H1 (cell line): ENCODE measurements at regions not wholly inside any gene's neighbourhood (a gene's known extent, or its start where the extent isn't known, plus 50 kb on each side); places are given as distances from the start of the nearest gene placed in this dataset.

Experiments
- CTCF ChIA-PET: fragments of 300-600 bp; sonication (Branson Sonifier 250); formaldehyde crosslinking; loops from one replicate; lab custom pipeline; 2021; ENCODE audit not compliant: partially characterized antibody; lab: Charles Lee
- POLR2A ChIA-PET: fragments of 300-600 bp; sonication (Branson Sonifier 250); formaldehyde crosslinking; loops from one replicate; lab custom pipeline; 2021; ENCODE audit warnings: inconsistent platforms; ENCODE audit not compliant: partially characterized antibody; lab: Charles Lee
- DNase-seq, 2 experiments: peaks; one replicate each; pipeline versions ENCODE4 v3.0.0 to v3.0.0-alpha.2; 2010 to 2022; ENCODE audit warnings: low spot score in 2 of 2, low read depth in 1 of 2, mixed read lengths in 1 of 2
- FAIRE-seq: peaks from 2 replicates; lab custom pipeline; 2011; peaks lifted over from hg19 to GRCh38; lab: Jason Lieb, UNC
- H2AFZ ChIP-seq: 2 replicates; pipeline ENCODE4 v1.8.1; 2012; ENCODE audit warnings: low read length, inconsistent platforms
- H2AK5ac ChIP-seq: 2 replicates; pipeline ENCODE4 v1.6.1; 2013; ENCODE audit warnings: low read depth, low read length
- H2BK120ac ChIP-seq: replicated peaks from 2 replicates; pipeline ENCODE3; 2013; ENCODE audit warnings: low read depth, low read length, inconsistent platforms
- H2BK12ac ChIP-seq: 2 replicates; pipeline ENCODE4 v1.6.1; 2013; ENCODE audit warnings: low read depth, low read length
- H2BK15ac ChIP-seq: 2 replicates; pipeline ENCODE4 v1.6.1; 2013; ENCODE audit warnings: low read length
- H2BK20ac ChIP-seq: 2 replicates; pipeline ENCODE4 v1.6.1; 2013; ENCODE audit warnings: low read length
- H2BK5ac ChIP-seq: 2 replicates; pipeline ENCODE4 v1.6.1; 2013; ENCODE audit warnings: low read depth, low read length
- H3K14ac ChIP-seq: 2 replicates; pipeline ENCODE4 v1.6.1; 2013; ENCODE audit warnings: inconsistent platforms; ENCODE audit not compliant: insufficient read length
- H3K18ac ChIP-seq: 2 replicates; pipeline ENCODE4 v1.6.1; 2013; ENCODE audit warnings: low read length; ENCODE audit errors: extremely low read depth
- H3K23ac ChIP-seq: 2 replicates; pipeline ENCODE4 v1.6.1; 2013; ENCODE audit warnings: inconsistent platforms; ENCODE audit not compliant: insufficient read length
- H3K23me2 ChIP-seq: 2 replicates; pipeline ENCODE4 v1.6.1; 2013; ENCODE audit warnings: low read depth, low read length
- H3K27ac ChIP-seq: 2 replicates; pipeline ENCODE4 v1.6.1; 2011; ENCODE audit warnings: low read depth, low read length, inconsistent platforms
- H3K27me3 ChIP-seq, 4 experiments: replicated peaks in 1 of 4; 1 replicate in 1 of 4; 2 replicates in 3 of 4; pipeline versions ENCODE4 v1.6.1 to v1.8.1; 2011 to 2013; ENCODE audit warnings: low read length in 3 of 4, mild to moderate bottlenecking in 3 of 4, inconsistent platforms in 2 of 4, mixed read lengths in 2 of 4, moderate library complexity in 1 of 4; ENCODE audit not compliant: control insufficient read depth in 3 of 4, insufficient read depth in 3 of 4; ENCODE audit errors: extremely low read depth in 1 of 4
- H3K36me3 ChIP-seq, 4 experiments: 2 replicates each; pipeline versions ENCODE4 v1.6.1 to v1.8.1; 2011 to 2013; ENCODE audit warnings: mild to moderate bottlenecking in 4 of 4, low read length in 3 of 4, moderate library complexity in 2 of 4, control low read depth in 1 of 4, inconsistent platforms in 1 of 4; ENCODE audit not compliant: insufficient read depth in 4 of 4, control insufficient read depth in 2 of 4
- H3K4ac ChIP-seq: replicated peaks from 2 replicates; pipeline ENCODE3; 2013; ENCODE audit warnings: low read length, low read depth, mixed read lengths, inconsistent platforms; ENCODE audit not compliant: insufficient read length
- H3K4me1 ChIP-seq, 4 experiments: replicated peaks in 1 of 4; 1 replicate in 1 of 4; 2 replicates in 3 of 4; pipeline versions ENCODE4 v1.6.1 to v1.8.1; 2011 to 2013; ENCODE audit warnings: low read length in 3 of 4, inconsistent platforms in 2 of 4, mixed read lengths in 1 of 4; ENCODE audit not compliant: insufficient read depth in 4 of 4, control insufficient read depth in 3 of 4
- H3K4me2 ChIP-seq, 2 experiments: 2 replicates each; pipeline versions ENCODE4 v1.6.1 to v1.8.1; 2011 to 2013; ENCODE audit warnings: low read depth in 2 of 2, low read length in 2 of 2, control low read depth in 1 of 2, inconsistent platforms in 1 of 2, mild to moderate bottlenecking in 1 of 2; ENCODE audit not compliant: insufficient read depth in 1 of 2
- H3K4me3 ChIP-seq, 4 experiments: fragments of 200-600, 300-600 bp in 1 of 4; sonication (generic), shearing (Covaris generic), sonication (Bioruptor Twin) in 1 of 4; 2 replicates each; pipeline versions ENCODE4 v1.5.1 to v1.8.1; 2011 to 2016; ENCODE audit warnings: low read length in 4 of 4, low read depth in 3 of 4, control low read depth in 2 of 4, inconsistent platforms in 2 of 4, mild to moderate bottlenecking in 2 of 4, mixed read lengths in 1 of 4, moderate library complexity in 1 of 4; ENCODE audit not compliant: insufficient read depth in 2 of 4; ENCODE audit errors: extremely low read depth in 1 of 4
- H3K56ac ChIP-seq: replicated peaks from 2 replicates; pipeline ENCODE3; 2013; ENCODE audit warnings: low read depth, mild to moderate bottlenecking, mixed read lengths, low read length, inconsistent platforms; ENCODE audit not compliant: insufficient read length
- H3K79me1 ChIP-seq: 2 replicates; pipeline ENCODE4 v1.6.1; 2013; ENCODE audit warnings: low read depth, low read length, control low read depth
- H3K79me2 ChIP-seq, 2 experiments: 2 replicates each; pipeline versions ENCODE4 v1.6.1 to v1.8.1; 2012 to 2013; ENCODE audit warnings: low read length in 2 of 2, mild to moderate bottlenecking in 2 of 2, inconsistent platforms in 1 of 2; ENCODE audit not compliant: insufficient read depth in 2 of 2, control insufficient read depth in 1 of 2
- H3K9ac ChIP-seq, 4 experiments: replicated peaks in 1 of 4; 1 replicate in 1 of 4; 2 replicates in 3 of 4; pipeline versions ENCODE4 v1.6.1 to v1.8.1; 2011 to 2013; ENCODE audit warnings: low read depth in 3 of 4, low read length in 3 of 4, control low read depth in 2 of 4, mild to moderate bottlenecking in 2 of 4, moderate library complexity in 2 of 4, inconsistent platforms in 1 of 4; ENCODE audit errors: extremely low read depth in 1 of 4
- H3K9me3 ChIP-seq, 2 experiments: 2 replicates each; pipeline versions ENCODE4 v1.6.1 to v1.8.1; 2012 to 2013; ENCODE audit warnings: mild to moderate bottlenecking in 2 of 2, moderate library complexity in 2 of 2, control low read depth in 1 of 2, inconsistent platforms in 1 of 2, low read depth in 1 of 2, low read length in 1 of 2, mixed read lengths in 1 of 2; ENCODE audit not compliant: insufficient read depth in 2 of 2
- H4K20me1 ChIP-seq, 2 experiments: replicated peaks in 1 of 2; 2 replicates each; pipeline versions ENCODE3 to v1.8.1; 2011 to 2013; ENCODE audit warnings: inconsistent platforms in 2 of 2, low read length in 2 of 2, mild to moderate bottlenecking in 1 of 2; ENCODE audit not compliant: insufficient read depth in 2 of 2, control insufficient read depth in 1 of 2
- H4K5ac ChIP-seq: 2 replicates; pipeline ENCODE4 v1.6.1; 2013; ENCODE audit warnings: low read length, low read depth, mixed read lengths, inconsistent platforms; ENCODE audit not compliant: insufficient read length
- H4K8ac ChIP-seq: 2 replicates; pipeline ENCODE4 v1.8.0; 2013; ENCODE audit warnings: mild to moderate bottlenecking, moderate library complexity, low read length, inconsistent platforms; ENCODE audit not compliant: insufficient read depth; ENCODE audit errors: extremely low read depth
- H4K91ac ChIP-seq: replicated peaks from 2 replicates; pipeline ENCODE3; 2013; ENCODE audit warnings: low read length, mixed read lengths, inconsistent platforms; ENCODE audit not compliant: insufficient read length
- SP1 ChIP-seq: IDR thresholded peaks from 2 replicates; pipeline ENCODE4 v1.6.1; 2011; ENCODE audit warnings: low read depth, low read length
- WGBS, 2 experiments: shearing (Covaris generic) in 1 of 2; methylation state at CpG; one replicate each; pipeline versions ENCODE4 v1.1.6 to v1.1.7; 2013 to 2015; ENCODE audit warnings: low lambda C conversion rate in 2 of 2, mixed read lengths in 2 of 2, inconsistent platforms in 1 of 2, low coverage in 1 of 2, missing lambda C conversion rate in 1 of 2; ENCODE audit not compliant: insufficient replicate concordance in 2 of 2, insufficient coverage in 1 of 2, insufficient read length in 1 of 2; ENCODE audit errors: extremely low coverage in 1 of 2, missing lambda C conversion rate in 1 of 2; 5-methylcytosine and 5-hydroxymethylcytosine counted together

- Histone ChIP-seq H4K5ac (no peak overlapping the region), H3K23me2 (no peaks in the 10 kb centered on the region), H3K79me2 (no peaks in the 10 kb centered on the region), H3K18ac (no peak overlapping the region), H4K91ac (no peak overlapping the region), H3K56ac (no peak overlapping the region), H3K23ac (no peak overlapping the region), H2AK5ac (no peak overlapping the region), H3K79me1 (no peaks in the 10 kb centered on the region), H2BK15ac (no peak overlapping the region), H2BK5ac (no peak overlapping the region), H3K4me3 (no peak overlapping the region), H3K4me1 (peaks cover 0 to 3% (median 2%) of the 10 kb centered on the region in 4 experiments; a peak in 2 of 7 replicates), H3K27me3 (no peaks in the 10 kb centered on the region), H3K9ac (no peak overlapping the region), H4K8ac (no peak overlapping the region), H3K4me2 (no peak overlapping the region), H3K36me3 (no peaks in the 10 kb centered on the region), H4K20me1 (no peaks in the 10 kb centered on the region), H2BK20ac (no peak overlapping the region), H2BK12ac (no peak overlapping the region), H3K4ac (no peak overlapping the region), H3K27ac (no peak overlapping the region), H3K9me3 (no peaks in the 10 kb centered on the region), H2AFZ (no peak overlapping the region), H2BK120ac (no peak overlapping the region), H3K14ac (no peak overlapping the region)
- no peak for FAIRE-seq
- DNase-seq: no peak
- ChIA-PET CTCF (no interaction called here), POLR2A (no interaction called here)
- 82% methylated on average over 11 of the region's 14 CpGs; no CpG with 5 or more reads in 1 of the 2 experiments for WGBS, 2 experiments
- no peak for TF ChIP-seq SP1
Measured at GRCh38 chr10:4086131-4086898, 301.3 kb upstream of the KLF6 start.
